CD4-positive, alpha-beta T cell (primary cell): ENCODE measurements at regions not wholly inside any gene's neighbourhood (a gene's known extent, or its start where the extent isn't known, plus 50 kb on each side); places are given as distances from the start of the nearest gene placed in this dataset.

Source experiments
- ATAC-seq: fragments of 200-7000 bp; cut with Tn5 transposase; one replicate; pipeline ENCODE4 v1.10.0; 2022; ENCODE audit warnings: mild to moderate bottlenecking; ENCODE audit not compliant: poor library complexity
- CTCF ChIA-PET: fragments of 350-600 bp; sonication (Branson Sonifier 250); formaldehyde crosslinking; loops from one replicate; lab custom pipeline; 2021; ENCODE audit warnings: antibody characterized with exemption, inconsistent platforms; lab: Charles Lee
- POLR2A ChIA-PET: fragments of 350-600 bp; sonication (Branson Sonifier 250); formaldehyde crosslinking; loops from one replicate; lab custom pipeline; 2021; ENCODE audit warnings: antibody characterized with exemption, inconsistent platforms; lab: Charles Lee
- DNase-seq, 14 experiments: peaks; one replicate each; pipeline ENCODE4 v3.0.0-alpha.2; 2013 to 2020; ENCODE audit warnings: mixed read lengths in 2 of 14
- H3K27ac ChIP-seq, 2 donors: one replicate each; pipeline versions ENCODE4 v1.5.1 to v1.7.0; 2013; ENCODE audit warnings: low read length in 2 of 2, low read depth in 1 of 2, mild to moderate bottlenecking in 1 of 2
- H3K27me3 ChIP-seq, 2 experiments: 1 replicate in 1 of 2; 2 replicates in 1 of 2; pipeline versions ENCODE4 v1.6.1 to v1.7.0; 2013; ENCODE audit warnings: low read length in 2 of 2, control low read depth in 1 of 2, mild to moderate bottlenecking in 1 of 2, moderate library complexity in 1 of 2; ENCODE audit not compliant: insufficient read depth in 2 of 2, control insufficient read depth in 1 of 2
- H3K36me3 ChIP-seq: one replicate; pipeline ENCODE4 v1.6.1; 2013; ENCODE audit warnings: low read length, control low read depth; ENCODE audit not compliant: insufficient read depth
- H3K4me1 ChIP-seq: one replicate; pipeline ENCODE4 v1.6.1; 2013; ENCODE audit warnings: low read length, control low read depth; ENCODE audit not compliant: insufficient read depth
- H3K4me3 ChIP-seq: one replicate; pipeline ENCODE4 v1.5.1; 2013; ENCODE audit warnings: mild to moderate bottlenecking, low read length, moderate library complexity
- H3K9me3 ChIP-seq, 2 experiments: 1 replicate in 1 of 2; 2 replicates in 1 of 2; pipeline versions ENCODE4 v1.6.1 to v1.7.0; 2013; ENCODE audit warnings: low read length in 2 of 2, mild to moderate bottlenecking in 2 of 2, control low read depth in 1 of 2, moderate library complexity in 1 of 2; ENCODE audit not compliant: control insufficient read depth in 1 of 2, insufficient read depth in 1 of 2
- H3K27ac Mint-ChIP-seq: one replicate; pipeline ENCODE4 v1.8.0; 2020; ENCODE audit warnings: mixed read lengths
- H3K27me3 Mint-ChIP-seq: one replicate; pipeline ENCODE4 v1.8.0; 2021; ENCODE audit warnings: mixed read lengths
- H3K36me3 Mint-ChIP-seq: one replicate; pipeline ENCODE4 v1.8.0; 2021; ENCODE audit warnings: low read depth, mixed read lengths
- H3K4me1 Mint-ChIP-seq: one replicate; pipeline ENCODE4 v1.8.0; 2021; ENCODE audit warnings: low read depth, mixed read lengths
- H3K4me3 Mint-ChIP-seq: one replicate; pipeline ENCODE4 v1.8.0; 2020; ENCODE audit warnings: mild to moderate bottlenecking, mixed read lengths
- H3K9me3 Mint-ChIP-seq: one replicate; pipeline ENCODE4 v1.8.0; 2020; ENCODE audit warnings: mixed read lengths
- intact Hi-C, 2 experiments: fragments of 100-400 bp; cut with DNase I in 1 of 2; cut with micrococcal nuclease in 1 of 2; formaldehyde crosslinking; loops; one replicate each; pipeline versions ENCODE4 v1.15.1 to v1.9.0; 2023 to 2025; cut with DNase I, micrococcal nuclease
- TF ChIP-seq, protein P1 (sequence below): fragments of 200-600 bp; IDR thresholded peaks from one replicate; pipeline ENCODE4 v1.8.0; 2022; ENCODE audit warnings: antibody characterized with exemption, mild to moderate bottlenecking

DNA sequence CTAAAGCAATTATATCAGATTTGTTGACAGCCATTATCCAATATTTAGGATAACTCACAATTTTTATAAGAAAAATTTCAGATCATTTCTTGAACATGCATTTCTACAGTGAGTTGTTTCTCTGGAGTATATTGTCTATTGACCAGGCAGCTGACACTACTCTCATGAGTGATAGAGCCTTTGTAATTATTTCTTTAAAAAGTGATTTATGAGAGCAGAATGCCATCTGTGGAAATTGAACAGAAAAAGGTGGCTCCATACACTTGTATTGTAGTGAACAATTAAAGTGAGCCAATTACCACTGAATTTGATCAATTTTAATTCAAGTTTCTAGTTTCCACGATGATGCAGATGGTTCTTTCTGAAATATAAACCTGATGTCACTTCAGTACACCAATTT, 855.4 kb downstream of the TAF11L14 start:
- H3K9me3 Mint-ChIP-seq, result peaks cover 5% of the 10 kb centered on the region
- POLR2A ChIA-PET, result no interaction called here

DNA sequence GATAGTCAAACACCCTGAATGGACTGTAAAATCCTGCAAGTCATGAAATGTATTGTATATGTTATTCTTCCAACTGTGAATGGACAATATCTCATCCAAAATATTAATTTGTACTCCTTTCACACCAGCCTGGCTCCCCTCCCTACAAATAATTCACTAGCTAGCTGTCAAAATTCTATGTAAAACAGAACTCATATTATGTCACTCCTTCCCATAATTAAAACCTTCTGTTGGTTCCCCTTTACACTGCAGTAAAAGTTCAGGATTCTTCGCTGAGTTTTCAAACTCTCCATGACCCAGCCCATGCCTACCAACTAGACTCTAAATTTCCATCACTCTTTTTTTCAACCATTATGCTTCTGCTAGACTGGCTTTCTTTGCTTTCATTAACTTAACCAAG, 857.1 kb downstream of the TAF11L14 start:
- H3K4me3 ChIP-seq, result no peak overlapping the region
- Mint-ChIP-seq H3K4me1 (no peaks in the 10 kb centered on the region), H3K9me3 (peaks cover 8% of the 10 kb centered on the region), H3K27me3 (no peaks in the 10 kb centered on the region), H3K36me3 (no peaks in the 10 kb centered on the region), H3K27ac (no peak overlapping the region), H3K4me3 (no peak overlapping the region)
- ChIA-PET CTCF (no interaction called here), POLR2A (no interaction called here)
- DNase-seq (no peak), ATAC-seq (no peak)
- intact Hi-C loops, result no loop called here
- H3K4me1 ChIP-seq, result no peaks in the 10 kb centered on the region
- no peak overlapping the region for H3K27ac ChIP-seq
- TF ChIP-seq, protein P1, sequence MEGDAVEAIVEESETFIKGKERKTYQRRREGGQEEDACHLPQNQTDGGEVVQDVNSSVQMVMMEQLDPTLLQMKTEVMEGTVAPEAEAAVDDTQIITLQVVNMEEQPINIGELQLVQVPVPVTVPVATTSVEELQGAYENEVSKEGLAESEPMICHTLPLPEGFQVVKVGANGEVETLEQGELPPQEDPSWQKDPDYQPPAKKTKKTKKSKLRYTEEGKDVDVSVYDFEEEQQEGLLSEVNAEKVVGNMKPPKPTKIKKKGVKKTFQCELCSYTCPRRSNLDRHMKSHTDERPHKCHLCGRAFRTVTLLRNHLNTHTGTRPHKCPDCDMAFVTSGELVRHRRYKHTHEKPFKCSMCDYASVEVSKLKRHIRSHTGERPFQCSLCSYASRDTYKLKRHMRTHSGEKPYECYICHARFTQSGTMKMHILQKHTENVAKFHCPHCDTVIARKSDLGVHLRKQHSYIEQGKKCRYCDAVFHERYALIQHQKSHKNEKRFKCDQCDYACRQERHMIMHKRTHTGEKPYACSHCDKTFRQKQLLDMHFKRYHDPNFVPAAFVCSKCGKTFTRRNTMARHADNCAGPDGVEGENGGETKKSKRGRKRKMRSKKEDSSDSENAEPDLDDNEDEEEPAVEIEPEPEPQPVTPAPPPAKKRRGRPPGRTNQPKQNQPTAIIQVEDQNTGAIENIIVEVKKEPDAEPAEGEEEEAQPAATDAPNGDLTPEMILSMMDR, result no peak
- no peaks in the 10 kb centered on the region for H3K27me3 ChIP-seq
- H3K36me3 ChIP-seq, result no peaks in the 10 kb centered on the region
- peaks cover 0 to 3% of the 10 kb centered on the region in 2 experiments for H3K9me3 ChIP-seq

More for the DNA sequence above, 855.4 kb downstream of the TAF11L14 start:
- Histone ChIP-seq H3K4me1 (no peaks in the 10 kb centered on the region), H3K4me3 (no peak overlapping the region), H3K27me3 (no peaks in the 10 kb centered on the region), H3K9me3 (peaks cover 0 to 3% of the 10 kb centered on the region in 2 experiments), H3K36me3 (no peaks in the 10 kb centered on the region), H3K27ac (no peak overlapping the region)
- intact Hi-C loops, result no loop called here
- ATAC-seq (no peak), DNase-seq (no peak)
- no peaks in the 10 kb centered on the region for H3K27me3 Mint-ChIP-seq
- CTCF ChIA-PET, result no interaction called here
- no peak overlapping the region for H3K4me3 Mint-ChIP-seq
- no peaks in the 10 kb centered on the region for H3K4me1 Mint-ChIP-seq
- H3K27ac Mint-ChIP-seq, result no peak overlapping the region
- H3K36me3 Mint-ChIP-seq, result no peaks in the 10 kb centered on the region
- TF ChIP-seq, protein P1, result no peak

DNA sequence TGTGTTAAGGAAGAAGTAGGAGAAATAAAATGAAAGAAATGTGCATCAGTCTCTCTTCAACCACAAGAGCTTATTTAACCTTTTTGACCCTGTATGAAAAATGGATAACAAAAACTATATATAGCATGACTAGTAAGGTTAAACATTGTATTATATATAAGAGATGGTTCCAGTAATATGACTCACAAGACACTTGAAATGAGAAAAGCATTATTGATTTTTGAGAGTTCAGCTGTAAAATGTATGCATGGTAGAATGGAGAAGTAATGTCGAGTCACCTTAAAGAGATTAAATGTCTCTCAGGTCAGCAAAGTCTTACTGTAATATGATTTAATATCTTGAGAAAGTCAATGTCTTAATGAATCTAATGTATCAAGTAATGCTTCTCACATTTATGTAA, 860.9 kb downstream of the TAF11L14 start:
- intact Hi-C loops, result no loop called here
- Histone ChIP-seq H3K4me3 (no peak overlapping the region), H3K27ac (no peak overlapping the region), H3K4me1 (no peaks in the 10 kb centered on the region), H3K27me3 (no peaks in the 10 kb centered on the region), H3K9me3 (peaks cover 0 to 3% of the 10 kb centered on the region in 2 experiments), H3K36me3 (no peaks in the 10 kb centered on the region)
- ChIA-PET CTCF (no interaction called here), POLR2A (no interaction called here)
- no peak for ATAC-seq
- Mint-ChIP-seq H3K36me3 (no peaks in the 10 kb centered on the region), H3K27me3 (no peaks in the 10 kb centered on the region), H3K27ac (no peak overlapping the region), H3K4me3 (no peak overlapping the region), H3K9me3 (peaks cover 10% of the 10 kb centered on the region), H3K4me1 (no peaks in the 10 kb centered on the region)
- DNase-seq, result no peak
- TF ChIP-seq, protein P1, result no peak
